Endothelial cell of umbilical vein (primary cell): ENCODE measurements at regions not wholly inside any gene's neighbourhood (a gene's known extent, or its start where the extent isn't known, plus 50 kb on each side); places are given as distances from the start of the nearest gene placed in this dataset.

Experiments used
- BruUV-seq: library from RNA; stranded (reverse); fragments of 400-500 nt; replicated peaks from 2 replicates; lab custom pipeline; 2021; lab: Mats Ljungman, UMichigan
- CTCF ChIA-PET: fragments of 300-600, 350-600 bp; sonication (Branson Sonifier 250); formaldehyde crosslinking; loops from one replicate; lab custom pipeline; 2021; ENCODE audit warnings: antibody characterized with exemption, inconsistent platforms; lab: Charles Lee
- POLR2A ChIA-PET: fragments of 300-600, 350-600 bp; sonication (Branson Sonifier 250); formaldehyde crosslinking; loops from one replicate; lab custom pipeline; 2021; ENCODE audit warnings: antibody characterized with exemption, inconsistent platforms; lab: Charles Lee
- DNase-seq: peaks from one replicate; pipeline ENCODE4 v3.0.0-alpha.2; 2011; ENCODE audit warnings: low read depth, low spot score
- FAIRE-seq: peaks from 2 replicates; lab custom pipeline; 2011; peaks lifted over from hg19 to GRCh38; lab: Jason Lieb, UNC
- H2AFZ ChIP-seq: 2 replicates; pipeline ENCODE4 v1.6.0; 2012; ENCODE audit warnings: low read depth, low read length, control low read depth, inconsistent platforms
- H3K27ac ChIP-seq: 2 replicates; pipeline ENCODE4 v1.5.1; 2011; ENCODE audit warnings: low read depth, mild to moderate bottlenecking, control low read depth, low read length, moderate library complexity; ENCODE audit not compliant: insufficient read depth
- H3K27me3 ChIP-seq, 2 experiments: 2 replicates each; pipeline versions ENCODE4 v1.6.0 to v1.6.1; 2011; ENCODE audit warnings: low read length in 2 of 2, mixed read lengths in 1 of 2; ENCODE audit not compliant: control insufficient read depth in 2 of 2, insufficient read depth in 2 of 2
- H3K36me3 ChIP-seq, 2 experiments: 2 replicates in 1 of 2; 3 replicates in 1 of 2; pipeline ENCODE4 v1.5.1; 2011; ENCODE audit warnings: low read length in 2 of 2, mild to moderate bottlenecking in 1 of 2, moderate library complexity in 1 of 2; ENCODE audit not compliant: control insufficient read depth in 2 of 2, insufficient read depth in 2 of 2; ENCODE audit errors: extremely low read depth in 1 of 2
- H3K4me1 ChIP-seq: 3 replicates; pipeline ENCODE4 v1.5.1; 2011; ENCODE audit warnings: mild to moderate bottlenecking, low read length; ENCODE audit not compliant: control insufficient read depth, insufficient read depth; ENCODE audit errors: extremely low read depth
- H3K4me2 ChIP-seq: 2 replicates; pipeline ENCODE4 v1.6.1; 2011; ENCODE audit warnings: low read length, control low read depth, mixed read lengths; ENCODE audit not compliant: insufficient read depth
- H3K4me3 ChIP-seq, 3 experiments: fragments of 200-600 bp in 1 of 3; sonication (generic), shearing (Covaris generic) in 1 of 3; replicated peaks in 1 of 3; 2 replicates each; pipeline ENCODE4 v1.5.1; 2011 to 2016; ENCODE audit warnings: control low read depth in 3 of 3, low read length in 3 of 3, mild to moderate bottlenecking in 2 of 3, inconsistent platforms in 1 of 3, low read depth in 1 of 3, moderate library complexity in 1 of 3; ENCODE audit not compliant: insufficient read depth in 1 of 3
- H3K79me2 ChIP-seq: 2 replicates; pipeline ENCODE4 v1.6.0; 2012; ENCODE audit warnings: low read length, inconsistent platforms; ENCODE audit not compliant: control insufficient read depth, insufficient read depth
- H3K9ac ChIP-seq: replicated peaks from 2 replicates; pipeline ENCODE3; 2011; ENCODE audit warnings: low read length, control low read depth; ENCODE audit not compliant: insufficient read depth; ENCODE audit errors: extremely low read depth
- H3K9me1 ChIP-seq: replicated peaks from 3 replicates; pipeline ENCODE4 v1.6.0; 2011; ENCODE audit warnings: mild to moderate bottlenecking, low read length; ENCODE audit not compliant: control insufficient read depth, insufficient read depth; ENCODE audit errors: extremely low read depth
- H3K9me3 ChIP-seq: replicated peaks from 2 replicates; pipeline ENCODE4 v1.5.1; 2012; ENCODE audit warnings: low read length, inconsistent platforms; ENCODE audit not compliant: control insufficient read depth, insufficient read depth
- H4K20me1 ChIP-seq: replicated peaks from 2 replicates; pipeline ENCODE3; 2011; ENCODE audit warnings: mild to moderate bottlenecking, low read length; ENCODE audit not compliant: control insufficient read depth, insufficient read depth; ENCODE audit errors: extremely low read depth
- EZH2 ChIP-seq: IDR thresholded peaks from 2 replicates; pipeline ENCODE4 v1.6.1; 2012; ENCODE audit warnings: borderline replicate concordance, low read depth, mild to moderate bottlenecking, moderate library complexity, low read length, inconsistent platforms; ENCODE audit not compliant: severe bottlenecking
- FOS ChIP-seq: IDR thresholded peaks from 2 replicates; pipeline ENCODE4 v1.6.1; 2011; ENCODE audit warnings: mild to moderate bottlenecking, low read length, moderate library complexity, borderline replicate concordance; ENCODE audit not compliant: insufficient read depth
- GATA2 ChIP-seq: IDR thresholded peaks from 2 replicates; pipeline ENCODE4 v1.7.0; 2011; ENCODE audit warnings: low read depth, mild to moderate bottlenecking, moderate library complexity, mixed read lengths, low read length; ENCODE audit not compliant: insufficient read length, insufficient read depth
- JUN ChIP-seq: IDR thresholded peaks from 2 replicates; pipeline ENCODE4 v1.6.1; 2011; ENCODE audit warnings: borderline replicate concordance, low read depth; ENCODE audit not compliant: insufficient read length, insufficient read depth
- MYC ChIP-seq: IDR thresholded peaks from one replicate; pipeline ENCODE4 v1.6.1; 2011; ENCODE audit warnings: mild to moderate bottlenecking, low read depth, low read length
- POLR2A ChIP-seq: IDR thresholded peaks from 2 replicates; pipeline ENCODE4 v1.6.1; 2012; ENCODE audit warnings: low read depth, mild to moderate bottlenecking, control low read depth, low read length
- POLR2AphosphoS5 ChIP-seq: IDR thresholded peaks from 2 replicates; pipeline ENCODE4 v1.6.1; 2012; ENCODE audit warnings: low read depth, mild to moderate bottlenecking, control low read depth, low read length, moderate library complexity; ENCODE audit not compliant: insufficient read depth
- dilution Hi-C: fragments of 300-500 bp; cut with MboI; formaldehyde crosslinking; loops from one replicate; pipeline ENCODE4 v1.15.0; 2019; ENCODE audit warnings: low sequenced_read_pairs; ENCODE audit not compliant: extremely low pct_ligation_motif_present
- intact Hi-C: fragments of 100-400 bp; cut with micrococcal nuclease; formaldehyde crosslinking; loops from one replicate; pipeline ENCODE4 v1.10.0; 2022
- TF ChIP-seq, protein P1 (sequence below), 2 donors: IDR thresholded peaks; 1 replicate in 1 of 2; 2 replicates in 1 of 2; pipeline ENCODE4 v1.5.1; 2011; ENCODE audit warnings: low read length in 2 of 2, mild to moderate bottlenecking in 2 of 2, moderate library complexity in 2 of 2, control low read depth in 1 of 2, inconsistent platforms in 1 of 2, low read depth in 1 of 2; ENCODE audit not compliant: insufficient read depth in 1 of 2; ENCODE audit errors: extremely low read depth in 1 of 2
- TF ChIP-seq, protein P2 (sequence below): IDR thresholded peaks from 2 replicates; pipeline ENCODE4 v1.6.1; 2011; ENCODE audit not compliant: insufficient read depth, insufficient read length

DNA sequence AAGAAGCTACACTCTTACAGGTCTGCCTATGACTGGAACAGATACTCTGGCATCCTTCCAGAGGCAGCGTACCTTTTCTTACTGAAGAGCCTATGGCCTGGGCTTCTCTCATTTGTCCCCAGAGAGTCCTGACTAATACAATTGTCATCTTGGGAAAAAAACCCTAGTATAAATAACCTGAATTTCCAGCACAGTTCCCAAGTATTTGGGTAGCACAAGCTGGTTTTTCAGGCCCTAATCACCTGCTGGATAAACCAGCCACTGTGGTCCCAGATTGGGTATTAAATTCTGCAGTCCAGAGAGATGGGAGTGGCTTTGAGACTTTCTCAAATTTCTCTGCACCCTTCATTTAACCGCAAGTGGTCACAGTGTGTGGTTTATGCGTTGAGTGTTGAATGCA, 186.8 kb upstream of the NEBL start:
- no peaks in the 10 kb centered on the region for H4K20me1 ChIP-seq
- no peaks in the 10 kb centered on the region for H3K36me3 ChIP-seq
- no peak overlapping the region for H3K4me2 ChIP-seq
- dilution Hi-C loops = no loop called here
- no peaks in the 10 kb centered on the region for H3K9me3 ChIP-seq
- intact Hi-C loops = no loop called here
- H3K4me3 ChIP-seq = no peak overlapping the region
- no peak for DNase-seq
- no peaks in the 10 kb centered on the region for H3K79me2 ChIP-seq
- POLR2A ChIA-PET = no interaction called here
- CTCF ChIA-PET = interaction anchor here (1.0 to 1.2 kb wide), 2 partner anchors 9 to 186 kb away, joined by 3 read pairs; no protein-coding TSS in a partner anchor
- no peak overlapping the region for H3K27ac ChIP-seq
- H3K9me1 ChIP-seq = no peaks in the 10 kb centered on the region
- TF ChIP-seq POLR2AphosphoS5 = no peak
- no peak for TF ChIP-seq POLR2A
- TF ChIP-seq MYC = no peak
- TF ChIP-seq, protein P1, sequence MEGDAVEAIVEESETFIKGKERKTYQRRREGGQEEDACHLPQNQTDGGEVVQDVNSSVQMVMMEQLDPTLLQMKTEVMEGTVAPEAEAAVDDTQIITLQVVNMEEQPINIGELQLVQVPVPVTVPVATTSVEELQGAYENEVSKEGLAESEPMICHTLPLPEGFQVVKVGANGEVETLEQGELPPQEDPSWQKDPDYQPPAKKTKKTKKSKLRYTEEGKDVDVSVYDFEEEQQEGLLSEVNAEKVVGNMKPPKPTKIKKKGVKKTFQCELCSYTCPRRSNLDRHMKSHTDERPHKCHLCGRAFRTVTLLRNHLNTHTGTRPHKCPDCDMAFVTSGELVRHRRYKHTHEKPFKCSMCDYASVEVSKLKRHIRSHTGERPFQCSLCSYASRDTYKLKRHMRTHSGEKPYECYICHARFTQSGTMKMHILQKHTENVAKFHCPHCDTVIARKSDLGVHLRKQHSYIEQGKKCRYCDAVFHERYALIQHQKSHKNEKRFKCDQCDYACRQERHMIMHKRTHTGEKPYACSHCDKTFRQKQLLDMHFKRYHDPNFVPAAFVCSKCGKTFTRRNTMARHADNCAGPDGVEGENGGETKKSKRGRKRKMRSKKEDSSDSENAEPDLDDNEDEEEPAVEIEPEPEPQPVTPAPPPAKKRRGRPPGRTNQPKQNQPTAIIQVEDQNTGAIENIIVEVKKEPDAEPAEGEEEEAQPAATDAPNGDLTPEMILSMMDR (IDR thresholded peaks at IDR 0.05; ENCODE audit: extremely low read depth in 1 of 2, insufficient read depth in 1 of 2, low read depth in 1 of 2, low read length in 2 of 2) = no peak
- TF ChIP-seq EZH2 = no peak
- TF ChIP-seq, protein P2, sequence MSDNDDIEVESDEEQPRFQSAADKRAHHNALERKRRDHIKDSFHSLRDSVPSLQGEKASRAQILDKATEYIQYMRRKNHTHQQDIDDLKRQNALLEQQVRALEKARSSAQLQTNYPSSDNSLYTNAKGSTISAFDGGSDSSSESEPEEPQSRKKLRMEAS = no peak
- no peak for TF ChIP-seq FOS
- TF ChIP-seq GATA2 = no peak
- no peak for TF ChIP-seq JUN
- H3K27me3 ChIP-seq = peaks cover 6 to 8% of the 10 kb centered on the region in 2 experiments
- BruUV-seq = no TSS peak
- no peak overlapping the region for H2AFZ ChIP-seq
- FAIRE-seq = no peak
- no peaks in the 10 kb centered on the region for H3K4me1 ChIP-seq
- H3K9ac ChIP-seq = no peak overlapping the region
